Smooth muscle cell (in vitro differentiated cells): ENCODE measurements at regions not wholly inside any gene's neighbourhood (a gene's known extent, or its start where the extent isn't known, plus 50 kb on each side); places are given as distances from the start of the nearest gene placed in this dataset.

Source experiments
- DNase-seq: peaks from one replicate; lab custom pipeline; 2025; ENCODE audit not compliant: unreplicated experiment; lab: John Stamatoyannopoulos, UW
- H2AFZ ChIP-seq: fragments of 200-600 bp; sonication (generic); 2 replicates; pipeline ENCODE4 v1.6.0; 2016; ENCODE audit warnings: antibody characterized with exemption, low read depth, mild to moderate bottlenecking
- H3F3A ChIP-seq: fragments of 200-600 bp; sonication (generic); 2 replicates; pipeline ENCODE4 v1.6.0; 2017; ENCODE audit warnings: antibody characterized with exemption, low read depth
- H3K27ac ChIP-seq: fragments of 200-600 bp; sonication (generic); 2 replicates; pipeline ENCODE4 v1.5.1; 2016; ENCODE audit warnings: low read depth, mild to moderate bottlenecking
- H3K27me3 ChIP-seq: fragments of 200-600 bp; sonication (generic); 2 replicates; pipeline ENCODE4 v1.6.1; 2016; ENCODE audit warnings: low read depth, mild to moderate bottlenecking
- H3K36me3 ChIP-seq: fragments of 200-600 bp; sonication (generic); 2 replicates; pipeline ENCODE4 v1.5.1; 2016; ENCODE audit warnings: low read depth
- H3K4me1 ChIP-seq: fragments of 200-600 bp; sonication (generic); 2 replicates; pipeline ENCODE4 v1.5.1; 2016; ENCODE audit warnings: low read depth
- H3K4me2 ChIP-seq: fragments of 200-600 bp; sonication (generic); 2 replicates; pipeline ENCODE4 v1.6.0; 2016; ENCODE audit warnings: mild to moderate bottlenecking
- H3K4me3 ChIP-seq: fragments of 200-600 bp; sonication (generic); 2 replicates; pipeline ENCODE4 v1.5.1; 2016; ENCODE audit warnings: mild to moderate bottlenecking
- H3K79me2 ChIP-seq: fragments of 200-600 bp; sonication (generic); 2 replicates; pipeline ENCODE4 v1.6.0; 2016; ENCODE audit warnings: low read depth, mild to moderate bottlenecking
- H3K9ac ChIP-seq: fragments of 200-600 bp; sonication (generic); 2 replicates; pipeline ENCODE4 v1.6.0; 2016; ENCODE audit warnings: low read depth
- H3K9me3 ChIP-seq: fragments of 200-600 bp; sonication (generic); replicated peaks from 2 replicates; pipeline ENCODE4 v1.5.1; 2016; ENCODE audit warnings: low read depth
- H4K20me1 ChIP-seq: fragments of 200-600 bp; sonication (generic); 2 replicates; pipeline ENCODE4 v1.6.0; 2016; ENCODE audit warnings: low read depth
- WGBS: methylation state at CpG from one replicate; pipeline ENCODE4 v1.1.7; 2016; ENCODE audit warnings: low lambda C conversion rate; 5-methylcytosine and 5-hydroxymethylcytosine counted together
- TF ChIP-seq, protein P1 (sequence below): fragments of 200-600 bp; sonication (generic); IDR thresholded peaks from 2 replicates; pipeline ENCODE4 v1.5.1; 2017; ENCODE audit warnings: borderline replicate concordance, mild to moderate bottlenecking, antibody characterized with exemption; ENCODE audit not compliant: insufficient read depth, poor library complexity, severe bottlenecking

DNA sequence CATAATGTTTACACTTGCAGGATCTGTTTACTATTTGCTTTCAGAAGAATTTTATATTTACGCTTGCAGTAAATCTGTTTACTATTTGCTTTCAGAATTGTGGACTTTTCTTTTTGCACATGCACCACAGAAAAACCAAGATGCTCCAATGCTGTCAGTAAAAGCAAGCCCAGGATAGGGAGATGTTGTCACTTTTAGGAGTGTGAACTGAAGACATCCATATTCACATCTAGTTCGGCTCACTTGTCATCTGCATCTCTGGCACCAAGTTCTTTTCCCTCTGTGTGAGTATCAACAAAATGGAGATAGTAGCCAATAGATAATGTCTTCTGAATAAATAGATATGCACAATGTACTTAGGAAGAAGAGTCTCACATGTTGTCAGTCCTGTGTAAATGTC, 109.3 kb upstream of the MXRA5 start:
- Histone ChIP-seq H3K4me1 (no peaks in the 10 kb centered on the region), H3K27me3 (no peaks in the 10 kb centered on the region), H3K4me2 (no peak overlapping the region), H3K79me2 (no peaks in the 10 kb centered on the region), H3K9ac (no peak overlapping the region), H3K36me3 (no peaks in the 10 kb centered on the region), H2AFZ (no peak overlapping the region), H3K9me3 (no peaks in the 10 kb centered on the region), H4K20me1 (no peaks in the 10 kb centered on the region), H3K4me3 (no peak overlapping the region), H3K27ac (no peak overlapping the region), H3F3A (no peaks in the 10 kb centered on the region)
- TF ChIP-seq, protein P1, sequence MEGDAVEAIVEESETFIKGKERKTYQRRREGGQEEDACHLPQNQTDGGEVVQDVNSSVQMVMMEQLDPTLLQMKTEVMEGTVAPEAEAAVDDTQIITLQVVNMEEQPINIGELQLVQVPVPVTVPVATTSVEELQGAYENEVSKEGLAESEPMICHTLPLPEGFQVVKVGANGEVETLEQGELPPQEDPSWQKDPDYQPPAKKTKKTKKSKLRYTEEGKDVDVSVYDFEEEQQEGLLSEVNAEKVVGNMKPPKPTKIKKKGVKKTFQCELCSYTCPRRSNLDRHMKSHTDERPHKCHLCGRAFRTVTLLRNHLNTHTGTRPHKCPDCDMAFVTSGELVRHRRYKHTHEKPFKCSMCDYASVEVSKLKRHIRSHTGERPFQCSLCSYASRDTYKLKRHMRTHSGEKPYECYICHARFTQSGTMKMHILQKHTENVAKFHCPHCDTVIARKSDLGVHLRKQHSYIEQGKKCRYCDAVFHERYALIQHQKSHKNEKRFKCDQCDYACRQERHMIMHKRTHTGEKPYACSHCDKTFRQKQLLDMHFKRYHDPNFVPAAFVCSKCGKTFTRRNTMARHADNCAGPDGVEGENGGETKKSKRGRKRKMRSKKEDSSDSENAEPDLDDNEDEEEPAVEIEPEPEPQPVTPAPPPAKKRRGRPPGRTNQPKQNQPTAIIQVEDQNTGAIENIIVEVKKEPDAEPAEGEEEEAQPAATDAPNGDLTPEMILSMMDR = no peak
- WGBS = 72% methylated on average over 2 of the region's 2 CpGs
- no peak for DNase-seq

DNA sequence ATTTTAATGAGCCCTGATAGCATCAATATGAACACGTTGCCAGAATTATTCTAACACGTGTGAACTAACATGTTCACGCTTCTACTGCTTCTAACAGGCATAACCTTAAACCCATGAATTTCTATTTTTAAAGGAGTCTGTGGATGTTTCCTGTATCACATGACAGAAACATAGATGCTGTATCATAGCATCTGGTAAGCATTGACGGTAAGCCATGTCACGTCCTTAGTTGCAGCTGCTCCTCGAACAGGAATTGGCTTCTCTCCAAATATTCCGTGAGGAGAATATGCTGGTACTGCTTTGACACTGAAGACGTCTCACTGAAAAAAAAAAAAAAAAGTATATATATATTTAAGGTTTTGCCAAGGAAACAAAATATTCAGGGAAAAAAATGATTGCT, 105.1 kb upstream of the MXRA5 start:
- no peaks in the 10 kb centered on the region for H3K9me3 ChIP-seq
- no peak overlapping the region for H3K9ac ChIP-seq
- 64% methylated on average over 8 of the region's 8 CpGs for WGBS
- no peaks in the 10 kb centered on the region for H3F3A ChIP-seq
- H4K20me1 ChIP-seq = no peaks in the 10 kb centered on the region
- H3K36me3 ChIP-seq = no peaks in the 10 kb centered on the region
- no peaks in the 10 kb centered on the region for H3K27me3 ChIP-seq
- H3K79me2 ChIP-seq = no peaks in the 10 kb centered on the region
- H3K4me2 ChIP-seq = no peak overlapping the region
- H3K4me3 ChIP-seq = no peak overlapping the region
- H3K4me1 ChIP-seq = no peaks in the 10 kb centered on the region
- DNase-seq = no peak
- TF ChIP-seq, protein P1 = no peak
- H3K27ac ChIP-seq = no peak overlapping the region
- no peak overlapping the region for H2AFZ ChIP-seq

DNA sequence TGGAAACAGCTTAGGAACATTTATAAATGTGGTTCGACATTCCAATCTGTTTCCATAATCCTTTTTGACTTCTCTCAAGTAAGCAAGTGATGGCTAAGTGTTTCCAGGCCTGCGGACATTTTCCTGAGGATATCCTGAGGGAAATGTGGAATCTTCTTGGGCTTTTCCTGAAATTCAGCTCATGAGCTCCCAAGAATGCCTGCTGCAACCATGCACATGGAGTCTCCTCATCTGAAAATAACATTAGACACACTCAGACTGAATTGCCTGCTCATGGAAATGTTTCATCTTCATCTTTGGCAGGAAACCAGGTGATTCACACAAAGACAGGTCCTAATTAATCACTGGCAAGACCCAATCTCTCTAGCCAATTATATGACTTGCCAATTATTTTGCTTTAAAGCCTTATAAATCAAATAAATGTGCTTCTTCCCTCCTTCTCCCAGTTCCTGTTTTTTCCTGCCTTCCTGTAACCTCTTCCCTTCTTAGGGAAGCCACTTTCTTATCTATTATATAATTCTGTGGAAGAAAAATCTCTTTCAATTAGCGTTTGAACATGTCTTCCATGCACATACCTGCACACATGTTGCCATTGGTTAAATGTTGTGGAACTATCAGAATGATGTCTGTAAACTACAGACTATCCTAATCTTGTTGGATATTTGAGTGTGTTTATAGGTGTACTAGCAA, 104.6 kb upstream of the MXRA5 start:
- 58% methylated on average over 3 of the region's 3 CpGs for WGBS
- H3K4me1 ChIP-seq = no peaks in the 10 kb centered on the region
- no peaks in the 10 kb centered on the region for H3K79me2 ChIP-seq
- H3K27ac ChIP-seq = peak overlapping the region; percentile 40
- no peak overlapping the region for H3K9ac ChIP-seq
- no peaks in the 10 kb centered on the region for H3K9me3 ChIP-seq
- no peaks in the 10 kb centered on the region for H3F3A ChIP-seq
- no peaks in the 10 kb centered on the region for H4K20me1 ChIP-seq
- DNase-seq = no peak
- H3K27me3 ChIP-seq = no peaks in the 10 kb centered on the region
- no peaks in the 10 kb centered on the region for H3K36me3 ChIP-seq
- no peak overlapping the region for H3K4me3 ChIP-seq
- no peak overlapping the region for H3K4me2 ChIP-seq
- TF ChIP-seq, protein P1 = no peak
- H2AFZ ChIP-seq = peak overlapping the region; percentile 18

DNA sequence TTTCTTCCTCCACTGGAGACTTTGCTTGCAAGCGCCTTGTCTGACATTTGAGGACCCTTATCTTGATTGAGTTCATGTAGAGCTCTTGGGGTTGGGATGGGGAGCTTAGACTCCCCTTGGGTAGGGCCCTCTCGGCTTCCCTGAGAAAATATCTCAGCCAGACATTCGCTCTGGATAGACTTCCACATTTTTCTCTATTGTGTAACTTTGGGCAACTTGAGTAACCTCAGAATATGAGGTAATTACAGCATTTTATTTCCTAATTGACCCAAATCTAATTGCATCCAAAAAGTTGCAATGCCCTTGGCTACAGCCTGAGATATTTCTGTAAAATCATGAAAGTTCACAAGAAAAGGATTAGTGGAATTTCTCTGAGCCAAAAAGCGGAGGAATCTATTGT, 102.8 kb upstream of the MXRA5 start:
- WGBS = 58% methylated on average over 4 of the region's 4 CpGs
- Histone ChIP-seq H3K27ac (no peak overlapping the region), H3K27me3 (no peaks in the 10 kb centered on the region), H3F3A (no peaks in the 10 kb centered on the region), H3K4me3 (no peak overlapping the region), H3K79me2 (no peaks in the 10 kb centered on the region), H3K4me2 (no peak overlapping the region), H3K9ac (no peak overlapping the region), H4K20me1 (no peaks in the 10 kb centered on the region), H3K9me3 (no peaks in the 10 kb centered on the region), H2AFZ (no peak overlapping the region), H3K36me3 (no peaks in the 10 kb centered on the region), H3K4me1 (no peaks in the 10 kb centered on the region)
- no peak for DNase-seq
- TF ChIP-seq, protein P1 = no peak
